ENCODE measurements at regions not wholly inside any gene's neighbourhood (a gene's known extent, or its start where the extent isn't known, plus 50 kb on each side); places are given as distances from the start of the nearest gene placed in this dataset.

DNA sequence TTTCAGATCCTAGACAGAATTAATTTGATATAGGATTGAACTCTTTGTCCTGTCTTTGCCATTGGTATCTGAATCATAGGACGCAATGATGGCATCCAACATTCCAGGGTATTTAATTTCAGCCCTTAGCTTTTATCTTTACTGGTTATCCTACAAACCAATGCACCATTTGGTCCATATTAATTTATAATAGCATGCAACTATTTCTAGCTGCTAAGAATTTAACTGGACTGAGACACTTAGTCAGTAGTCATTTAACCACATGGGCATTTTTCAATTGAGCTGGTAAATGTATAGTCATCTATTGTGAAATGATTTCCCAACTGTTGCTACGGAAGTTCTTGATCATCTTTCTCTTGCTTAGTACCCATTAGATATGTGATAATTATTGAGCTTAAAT, 141.1 kb downstream of the CD164 start:
- CTCF ChIA-PET: no interaction called here
- intact Hi-C loops (cut with micrococcal nuclease; ENCODE audit: unreplicated experiment): no loop called here
- H3K9me2 ChIP-seq (ENCODE audit: insufficient read depth): no peaks in the 10 kb centered on the region
- H4K20me1 ChIP-seq (ENCODE audit: insufficient read depth): no peaks in the 10 kb centered on the region
- peaks cover 22% of the 10 kb centered on the region for H3K4me1 ChIP-seq (replicated peaks; ENCODE audit: insufficient read depth)
- H3K9me3 ChIP-seq (ENCODE audit: insufficient read depth, low read depth): no peaks in the 10 kb centered on the region
- H3K27me3 ChIP-seq (ENCODE audit: insufficient read depth, low read depth): no peaks in the 10 kb centered on the region
- POLR2A ChIA-PET (ENCODE audit: unreplicated experiment): no interaction called here
- no peak for TF ChIP-seq EZH2 (IDR thresholded peaks at IDR 0.05; ENCODE audit: low read depth)
- TF ChIP-seq CTCF (conservative IDR thresholded peaks at IDR 0.05): no peak
- BruUV-seq (replicated peaks): no TSS peak
- no peak overlapping the region for H2AFZ ChIP-seq
- no peaks in the 10 kb centered on the region for H3K36me3 ChIP-seq (ENCODE audit: low read depth)
- H3F3A ChIP-seq (ENCODE audit: insufficient read depth, low read depth): peaks cover 6% of the 10 kb centered on the region; the same call in 1 of the 2 replicates
- no peak overlapping the region for H3K4me3 ChIP-seq
- no peak overlapping the region for H3K4me2 ChIP-seq
- no peak overlapping the region for H3K27ac ChIP-seq
- no peaks in the 10 kb centered on the region for H3K79me2 ChIP-seq (ENCODE audit: low read depth)
- DNase-seq: peak in 1 of 2 experiments; percentile 51

DNA sequence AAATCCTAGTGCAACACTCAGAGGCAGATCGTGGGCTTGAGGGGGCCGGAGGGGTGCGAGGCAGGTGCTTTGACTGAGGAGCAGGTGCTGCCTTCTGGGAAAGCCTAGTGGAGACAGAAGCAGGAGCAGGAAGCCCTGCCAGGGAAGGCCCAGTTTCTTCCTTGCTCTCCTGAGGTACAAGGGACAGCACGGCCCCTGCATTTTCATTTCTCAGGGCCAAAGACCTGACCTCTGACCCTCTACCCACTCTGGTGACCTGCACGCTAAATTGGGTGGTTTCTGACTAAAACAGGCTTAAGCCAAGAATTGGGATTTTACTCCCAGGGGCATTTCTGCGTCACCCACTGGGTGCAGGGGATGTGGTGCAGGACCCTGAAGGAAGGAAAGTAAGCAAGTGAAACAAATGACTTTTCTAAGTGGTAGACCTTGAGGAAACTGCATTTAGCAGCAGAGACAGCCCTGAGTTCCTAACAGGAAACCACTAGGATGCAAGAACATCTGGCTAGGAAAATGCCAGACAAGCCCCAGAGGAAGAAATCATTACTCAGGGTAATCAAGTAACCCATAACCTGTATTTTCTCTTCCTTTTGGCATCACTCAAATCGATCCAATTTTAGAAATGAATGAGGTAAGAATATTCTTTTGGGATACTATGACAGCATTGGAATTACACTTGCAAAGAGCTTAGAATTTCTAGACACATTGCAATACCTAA, 141.7 kb downstream of the CD164 start:
- H3K4me3 ChIP-seq: no peak overlapping the region
- TF ChIP-seq EZH2 (IDR thresholded peaks at IDR 0.05; ENCODE audit: low read depth) (no peak), CTCF (conservative IDR thresholded peaks at IDR 0.05) (no peak)
- no peaks in the 10 kb centered on the region for H4K20me1 ChIP-seq (ENCODE audit: insufficient read depth)
- no peaks in the 10 kb centered on the region for H3K36me3 ChIP-seq (ENCODE audit: low read depth)
- no peaks in the 10 kb centered on the region for H3K27me3 ChIP-seq (ENCODE audit: insufficient read depth, low read depth)
- DNase-seq: no peak
- no peak overlapping the region for H2AFZ ChIP-seq
- CTCF ChIA-PET: no interaction called here
- H3K27ac ChIP-seq: no peak overlapping the region
- H3K9me2 ChIP-seq (ENCODE audit: insufficient read depth): no peaks in the 10 kb centered on the region
- peaks cover 22% of the 10 kb centered on the region for H3K4me1 ChIP-seq (replicated peaks; ENCODE audit: insufficient read depth)
- POLR2A ChIA-PET (ENCODE audit: unreplicated experiment): no interaction called here
- H3F3A ChIP-seq (ENCODE audit: insufficient read depth, low read depth): peaks cover 6% of the 10 kb centered on the region; the same call in 1 of the 2 replicates
- intact Hi-C loops (cut with micrococcal nuclease; ENCODE audit: unreplicated experiment): no loop called here
- H3K79me2 ChIP-seq (ENCODE audit: low read depth): no peaks in the 10 kb centered on the region
- no peak overlapping the region for H3K4me2 ChIP-seq
- no TSS peak for BruUV-seq (replicated peaks)
- no peaks in the 10 kb centered on the region for H3K9me3 ChIP-seq (ENCODE audit: insufficient read depth, low read depth)

DNA sequence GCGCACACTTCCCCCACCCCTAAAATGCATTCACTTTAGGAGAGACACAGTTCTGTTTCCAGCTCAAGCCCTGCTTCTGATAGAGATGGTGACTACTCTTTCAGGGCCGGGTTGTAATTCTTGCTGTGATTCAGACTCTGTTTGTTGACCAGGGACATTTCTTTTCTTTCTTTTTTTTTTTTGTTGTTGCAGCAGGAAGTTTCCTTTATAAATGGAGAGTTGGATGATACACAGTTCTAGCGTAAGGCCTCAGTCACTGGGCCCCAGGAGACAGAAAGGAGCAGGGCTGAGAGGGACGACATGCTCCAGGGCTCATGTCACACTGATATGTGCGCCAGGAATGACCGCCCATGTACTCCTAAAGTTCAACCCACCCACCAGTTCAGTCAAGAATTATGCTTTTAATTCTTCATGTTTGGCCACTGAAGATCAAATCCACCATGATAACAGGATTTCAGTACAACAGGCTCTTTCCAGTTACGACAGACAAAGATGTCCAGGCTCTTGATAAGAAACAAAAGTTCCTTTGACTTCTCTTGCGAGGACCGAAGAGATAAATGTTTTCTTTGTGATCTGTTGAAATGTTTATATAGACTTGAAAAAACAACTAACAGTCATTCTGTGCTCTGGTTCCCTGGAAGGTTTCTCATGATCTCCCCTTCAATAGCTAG, 142.5 kb downstream of the CD164 start:
- no peak overlapping the region for H3K27ac ChIP-seq
- CTCF ChIA-PET: no interaction called here
- no peaks in the 10 kb centered on the region for H3K27me3 ChIP-seq (ENCODE audit: insufficient read depth, low read depth)
- H3K4me2 ChIP-seq: 0 out of 2 replicates have a peak overlapping the region, but pooled peaks have one; percentile 16
- peaks cover 22% of the 10 kb centered on the region for H3K4me1 ChIP-seq (replicated peaks; ENCODE audit: insufficient read depth)
- peaks cover 6% of the 10 kb centered on the region; the same call in 1 of the 2 replicates for H3F3A ChIP-seq (ENCODE audit: insufficient read depth, low read depth)
- BruUV-seq (replicated peaks): no TSS peak
- POLR2A ChIA-PET (ENCODE audit: unreplicated experiment): no interaction called here
- no peak overlapping the region for H2AFZ ChIP-seq
- intact Hi-C loops (cut with micrococcal nuclease; ENCODE audit: unreplicated experiment): no loop called here
- no peaks in the 10 kb centered on the region for H3K79me2 ChIP-seq (ENCODE audit: low read depth)
- H3K36me3 ChIP-seq (ENCODE audit: low read depth): no peaks in the 10 kb centered on the region
- H4K20me1 ChIP-seq (ENCODE audit: insufficient read depth): no peaks in the 10 kb centered on the region
- TF ChIP-seq CTCF (conservative IDR thresholded peaks at IDR 0.05) (no peak), EZH2 (IDR thresholded peaks at IDR 0.05; ENCODE audit: low read depth) (no peak)
- no peak overlapping the region for H3K4me3 ChIP-seq
- DNase-seq: peak in 1 of 2 experiments; percentile 46
- H3K9me2 ChIP-seq (ENCODE audit: insufficient read depth): no peaks in the 10 kb centered on the region
- no peaks in the 10 kb centered on the region for H3K9me3 ChIP-seq (ENCODE audit: insufficient read depth, low read depth)

Measured in PC-9 (cell line).